Adrenal gland (tissue), 5 donors: ENCODE measurements at regions not wholly inside any gene's neighbourhood (a gene's known extent, or its start where the extent isn't known, plus 50 kb on each side); places are given as distances from the start of the nearest gene placed in this dataset.

Experiments used
- POLR2A ChIP-seq, 2 donors: fragments of 450-650 bp; IDR thresholded peaks; one replicate each; pipeline ENCODE4 v1.6.1; 2017; ENCODE audit warnings: antibody characterized with exemption in 2 of 2, mild to moderate bottlenecking in 2 of 2, moderate library complexity in 1 of 2
- TF ChIP-seq, protein P1 (sequence below), 6 experiments: fragments of 450-650 bp in 4 of 6; fragments of 200-600 bp in 2 of 6; sonication (generic) in 1 of 6; IDR thresholded peaks; 1 replicate in 5 of 6; 2 replicates in 1 of 6; pipeline versions ENCODE4 v1.5.1 to v1.8.0; 2016 to 2021; ENCODE audit warnings: antibody characterized with exemption in 6 of 6, mild to moderate bottlenecking in 2 of 6, moderate library complexity in 1 of 6
- donor health status: DM: no; HTN: no; CAD: no.

DNA sequence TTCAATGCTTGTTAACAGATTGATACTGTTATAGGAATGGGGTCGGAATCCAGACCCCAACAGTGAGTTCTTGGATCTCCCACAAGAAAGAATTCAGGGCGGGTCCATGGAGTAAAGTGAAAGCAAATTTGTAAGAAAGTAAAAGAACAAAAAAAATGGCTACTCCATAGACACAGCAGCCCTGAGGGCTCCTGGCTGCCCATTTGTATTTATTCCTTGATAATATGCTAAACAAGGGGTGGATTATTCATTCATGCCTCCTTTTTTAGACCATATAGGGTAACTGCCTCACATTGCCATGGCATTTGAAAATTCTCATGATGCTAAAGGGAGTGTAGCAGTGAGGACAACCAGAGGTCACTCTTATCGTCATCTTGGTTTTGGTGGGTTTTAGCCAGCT lies 717.2 kb upstream of the KCND2 start:
- TF ChIP-seq, protein P1, sequence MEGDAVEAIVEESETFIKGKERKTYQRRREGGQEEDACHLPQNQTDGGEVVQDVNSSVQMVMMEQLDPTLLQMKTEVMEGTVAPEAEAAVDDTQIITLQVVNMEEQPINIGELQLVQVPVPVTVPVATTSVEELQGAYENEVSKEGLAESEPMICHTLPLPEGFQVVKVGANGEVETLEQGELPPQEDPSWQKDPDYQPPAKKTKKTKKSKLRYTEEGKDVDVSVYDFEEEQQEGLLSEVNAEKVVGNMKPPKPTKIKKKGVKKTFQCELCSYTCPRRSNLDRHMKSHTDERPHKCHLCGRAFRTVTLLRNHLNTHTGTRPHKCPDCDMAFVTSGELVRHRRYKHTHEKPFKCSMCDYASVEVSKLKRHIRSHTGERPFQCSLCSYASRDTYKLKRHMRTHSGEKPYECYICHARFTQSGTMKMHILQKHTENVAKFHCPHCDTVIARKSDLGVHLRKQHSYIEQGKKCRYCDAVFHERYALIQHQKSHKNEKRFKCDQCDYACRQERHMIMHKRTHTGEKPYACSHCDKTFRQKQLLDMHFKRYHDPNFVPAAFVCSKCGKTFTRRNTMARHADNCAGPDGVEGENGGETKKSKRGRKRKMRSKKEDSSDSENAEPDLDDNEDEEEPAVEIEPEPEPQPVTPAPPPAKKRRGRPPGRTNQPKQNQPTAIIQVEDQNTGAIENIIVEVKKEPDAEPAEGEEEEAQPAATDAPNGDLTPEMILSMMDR (IDR thresholded peaks at IDR 0.05), result no peak
- TF ChIP-seq POLR2A (IDR thresholded peaks at IDR 0.05), result no peak
